Neural progenitor cell (in vitro differentiated cells): ENCODE measurements at regions not wholly inside any gene's neighbourhood (a gene's known extent, or its start where the extent isn't known, plus 50 kb on each side); places are given as distances from the start of the nearest gene placed in this dataset.

Experiments
- DNase-seq: peaks from one replicate; pipeline ENCODE4 v3.0.0-alpha.2; 2016; ENCODE audit warnings: low spot score
- H2AFZ ChIP-seq: fragments of 200-600 bp; sonication (generic); replicated peaks from 2 replicates; pipeline ENCODE4 v1.6.1; 2016; ENCODE audit warnings: antibody characterized with exemption
- H3F3A ChIP-seq: fragments of 200-600 bp; sonication (generic); 2 replicates; pipeline ENCODE4 v1.6.1; 2016; ENCODE audit warnings: antibody characterized with exemption, low read depth
- H3K27ac ChIP-seq: fragments of 200-600 bp; sonication (generic); 2 replicates; pipeline ENCODE4 v1.5.1; 2016; ENCODE audit warnings: mild to moderate bottlenecking
- H3K27me3 ChIP-seq: fragments of 200-600 bp; sonication (generic); 2 replicates; pipeline ENCODE4 v1.6.1; 2016; ENCODE audit warnings: mild to moderate bottlenecking, moderate library complexity
- H3K36me3 ChIP-seq: fragments of 200-600 bp; sonication (generic); 2 replicates; pipeline ENCODE4 v1.5.1; 2016
- H3K4me1 ChIP-seq: fragments of 200-600 bp; sonication (generic); 2 replicates; pipeline ENCODE4 v1.6.1; 2016; ENCODE audit warnings: mixed run types
- H3K4me2 ChIP-seq: fragments of 200-600 bp; sonication (generic); 2 replicates; pipeline ENCODE4 v1.6.1; 2016
- H3K4me3 ChIP-seq: fragments of 200-600 bp; sonication (generic); 2 replicates; pipeline ENCODE4 v1.5.1; 2016
- H3K79me2 ChIP-seq: fragments of 200-600 bp; sonication (generic); 2 replicates; pipeline ENCODE4 v1.6.1; 2016; ENCODE audit warnings: low read depth
- H3K9ac ChIP-seq: fragments of 200-600 bp; sonication (generic); 2 replicates; pipeline ENCODE4 v1.6.1; 2016
- H3K9me3 ChIP-seq: fragments of 200-600 bp; sonication (generic); 2 replicates; pipeline ENCODE4 v1.5.1; 2016; ENCODE audit warnings: low read depth
- H4K20me1 ChIP-seq: fragments of 200-600 bp; sonication (generic); 2 replicates; pipeline ENCODE4 v1.6.1; 2016; ENCODE audit warnings: low read depth
- H3K27ac Mint-ChIP-seq: 3 replicates; pipeline ENCODE4 v1.8.0; 2021; ENCODE audit warnings: mixed read lengths
- H3K27me3 Mint-ChIP-seq: 2 replicates; pipeline ENCODE4 v1.8.0; 2022; ENCODE audit warnings: low read depth, mild to moderate bottlenecking, inconsistent platforms, moderate library complexity, mixed read lengths; ENCODE audit not compliant: insufficient read depth
- H3K36me3 Mint-ChIP-seq: 3 replicates; pipeline ENCODE4 v1.8.0; 2021; ENCODE audit warnings: mixed read lengths
- H3K4me1 Mint-ChIP-seq: 3 replicates; pipeline ENCODE4 v1.8.0; 2021; ENCODE audit warnings: mixed read lengths
- H3K4me3 Mint-ChIP-seq: 3 replicates; pipeline ENCODE4 v1.8.0; 2021; ENCODE audit warnings: mild to moderate bottlenecking, moderate library complexity, mixed read lengths
- H3K9me3 Mint-ChIP-seq: 3 replicates; pipeline ENCODE4 v1.8.0; 2020; ENCODE audit warnings: mixed read lengths
- EZH2 ChIP-seq: fragments of 200-600 bp; sonication (generic); IDR thresholded peaks from 2 replicates; pipeline ENCODE4 v1.6.1; 2017; ENCODE audit warnings: antibody characterized with exemption, mild to moderate bottlenecking, moderate library complexity
- EZH2phosphoT487 ChIP-seq: fragments of 200-600 bp; sonication (generic); IDR thresholded peaks from 2 replicates; pipeline ENCODE4 v1.6.1; 2017; ENCODE audit warnings: antibody characterized with exemption
- TF ChIP-seq, protein P1 (sequence below): fragments of 200-600 bp; sonication (generic); IDR thresholded peaks from 2 replicates; pipeline ENCODE4 v1.5.1; 2017; ENCODE audit warnings: antibody characterized with exemption, mild to moderate bottlenecking

GRCh38 chr20:57843941-57844625, 134.3 kb upstream of the PMEPA1 start:
- Histone ChIP-seq H4K20me1 (no peaks in the 10 kb centered on the region), H3K27me3 (no peaks in the 10 kb centered on the region), H3K27ac (no peak overlapping the region), H3K79me2 (no peaks in the 10 kb centered on the region), H2AFZ (no peak overlapping the region), H3K4me1 (no peaks in the 10 kb centered on the region), H3F3A (no peaks in the 10 kb centered on the region), H3K9me3 (no peaks in the 10 kb centered on the region), H3K36me3 (no peaks in the 10 kb centered on the region), H3K4me2 (no peak overlapping the region), H3K9ac (no peak overlapping the region), H3K4me3 (no peak overlapping the region)
- Mint-ChIP-seq H3K36me3 (no peaks in the 10 kb centered on the region), H3K4me3 (no peak overlapping the region), H3K27ac (no peak overlapping the region), H3K27me3 (peaks cover 6% of the 10 kb centered on the region), H3K9me3 (no peaks in the 10 kb centered on the region), H3K4me1 (no peaks in the 10 kb centered on the region)
- DNase-seq = no peak
- TF ChIP-seq EZH2 (no peak), EZH2phosphoT487 (no peak)
- TF ChIP-seq, protein P1, sequence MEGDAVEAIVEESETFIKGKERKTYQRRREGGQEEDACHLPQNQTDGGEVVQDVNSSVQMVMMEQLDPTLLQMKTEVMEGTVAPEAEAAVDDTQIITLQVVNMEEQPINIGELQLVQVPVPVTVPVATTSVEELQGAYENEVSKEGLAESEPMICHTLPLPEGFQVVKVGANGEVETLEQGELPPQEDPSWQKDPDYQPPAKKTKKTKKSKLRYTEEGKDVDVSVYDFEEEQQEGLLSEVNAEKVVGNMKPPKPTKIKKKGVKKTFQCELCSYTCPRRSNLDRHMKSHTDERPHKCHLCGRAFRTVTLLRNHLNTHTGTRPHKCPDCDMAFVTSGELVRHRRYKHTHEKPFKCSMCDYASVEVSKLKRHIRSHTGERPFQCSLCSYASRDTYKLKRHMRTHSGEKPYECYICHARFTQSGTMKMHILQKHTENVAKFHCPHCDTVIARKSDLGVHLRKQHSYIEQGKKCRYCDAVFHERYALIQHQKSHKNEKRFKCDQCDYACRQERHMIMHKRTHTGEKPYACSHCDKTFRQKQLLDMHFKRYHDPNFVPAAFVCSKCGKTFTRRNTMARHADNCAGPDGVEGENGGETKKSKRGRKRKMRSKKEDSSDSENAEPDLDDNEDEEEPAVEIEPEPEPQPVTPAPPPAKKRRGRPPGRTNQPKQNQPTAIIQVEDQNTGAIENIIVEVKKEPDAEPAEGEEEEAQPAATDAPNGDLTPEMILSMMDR = no peak

DNA sequence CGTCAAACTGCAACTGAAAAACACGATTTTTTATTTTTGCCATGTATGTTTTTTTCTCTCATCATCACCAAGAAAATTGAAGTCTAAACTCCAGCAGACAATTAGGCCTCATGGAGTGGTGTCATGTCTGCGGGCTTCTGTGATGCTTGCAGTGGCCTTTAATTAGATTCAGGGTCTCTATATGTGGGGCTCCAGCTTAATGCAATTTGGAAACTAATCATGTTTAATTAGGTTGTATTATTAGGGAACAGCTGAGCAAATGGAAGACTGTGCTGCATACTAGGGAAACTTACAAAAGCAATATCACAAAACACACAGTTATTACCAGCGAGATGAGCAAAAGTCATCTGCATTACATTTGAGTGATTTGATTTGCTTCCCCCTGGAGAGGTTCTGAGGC, 132.9 kb upstream of the PMEPA1 start:
- no peak overlapping the region for H2AFZ ChIP-seq
- H3K4me1 ChIP-seq = no peaks in the 10 kb centered on the region
- H3K4me1 Mint-ChIP-seq = no peaks in the 10 kb centered on the region
- TF ChIP-seq, protein P1 = no peak
- TF ChIP-seq EZH2 (no peak), EZH2phosphoT487 (no peak)
- H3K27ac Mint-ChIP-seq = no peak overlapping the region
- no peak overlapping the region for H3K4me3 Mint-ChIP-seq
- H3K27me3 ChIP-seq = no peaks in the 10 kb centered on the region
- H3K4me2 ChIP-seq = no peak overlapping the region
- H3K36me3 ChIP-seq = no peaks in the 10 kb centered on the region
- H3K79me2 ChIP-seq = no peaks in the 10 kb centered on the region
- peaks cover 6% of the 10 kb centered on the region for H3K27me3 Mint-ChIP-seq
- H3K9ac ChIP-seq = no peak overlapping the region
- H3K4me3 ChIP-seq = no peak overlapping the region
- H4K20me1 ChIP-seq = no peaks in the 10 kb centered on the region
- no peak overlapping the region for H3K27ac ChIP-seq
- no peaks in the 10 kb centered on the region for H3K36me3 Mint-ChIP-seq
- no peaks in the 10 kb centered on the region for H3K9me3 ChIP-seq
- no peaks in the 10 kb centered on the region for H3K9me3 Mint-ChIP-seq
- no peak for DNase-seq
- H3F3A ChIP-seq = no peaks in the 10 kb centered on the region

DNA sequence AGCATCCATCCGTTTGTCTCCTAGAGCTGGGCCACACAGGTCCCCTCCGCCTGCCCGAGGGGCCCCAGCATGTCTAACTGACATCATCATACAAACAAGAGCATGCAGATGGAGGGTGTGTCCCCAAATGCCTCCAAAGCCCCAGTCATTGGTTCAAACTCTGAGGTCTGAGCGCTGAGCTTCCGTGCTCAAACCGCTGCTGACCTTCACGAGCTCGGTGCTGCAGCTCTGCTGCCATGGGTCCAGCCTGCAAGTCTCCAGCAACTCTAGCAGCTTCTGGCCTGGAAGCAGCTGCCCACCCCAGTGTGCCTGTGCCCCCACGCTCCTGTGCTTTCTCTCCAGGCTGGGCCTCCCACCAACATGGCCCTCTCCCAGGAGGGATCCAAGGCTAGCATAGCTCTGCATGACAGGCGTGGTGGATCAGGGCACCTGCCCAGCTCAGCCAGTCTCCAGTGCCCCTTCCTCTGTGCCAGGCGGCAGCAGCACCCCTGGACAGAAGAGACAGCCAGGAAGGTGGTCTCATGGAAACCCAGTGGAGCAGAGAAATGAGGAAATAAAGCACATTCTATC, 131.6 kb upstream of the PMEPA1 start:
- Mint-ChIP-seq H3K4me1 (peaks cover 7% of the 10 kb centered on the region), H3K9me3 (no peaks in the 10 kb centered on the region), H3K27ac (no peak overlapping the region), H3K36me3 (no peaks in the 10 kb centered on the region), H3K4me3 (no peak overlapping the region), H3K27me3 (peaks cover 9% of the 10 kb centered on the region)
- Histone ChIP-seq H3K4me2 (no peak overlapping the region), H4K20me1 (no peaks in the 10 kb centered on the region), H3K9ac (no peak overlapping the region), H3K4me1 (no peaks in the 10 kb centered on the region), H3K79me2 (no peaks in the 10 kb centered on the region), H2AFZ (no peak overlapping the region), H3K9me3 (no peaks in the 10 kb centered on the region), H3K27ac (no peak overlapping the region), H3K4me3 (no peak overlapping the region), H3K27me3 (no peaks in the 10 kb centered on the region), H3K36me3 (no peaks in the 10 kb centered on the region), H3F3A (no peaks in the 10 kb centered on the region)
- TF ChIP-seq EZH2 (no peak), EZH2phosphoT487 (no peak)
- no peak for DNase-seq
